Muscle layer of duodenum (tissue), 2 donors: ENCODE measurements at regions not wholly inside any gene's neighbourhood (a gene's known extent, or its start where the extent isn't known, plus 50 kb on each side); places are given as distances from the start of the nearest gene placed in this dataset.

ENCODE experiments used
- H3K27ac ChIP-seq: one replicate; pipeline ENCODE4 v1.7.0; 2013; ENCODE audit warnings: mild to moderate bottlenecking, low read length
- H3K27me3 ChIP-seq: one replicate; pipeline ENCODE4 v1.7.0; 2013; ENCODE audit warnings: low read depth, mild to moderate bottlenecking, control low read depth, low read length
- H3K36me3 ChIP-seq, 2 donors: one replicate each; pipeline ENCODE4 v1.7.0; 2013; ENCODE audit warnings: low read length in 2 of 2, control low read depth in 1 of 2, mild to moderate bottlenecking in 1 of 2; ENCODE audit not compliant: insufficient read depth in 2 of 2, control insufficient read depth in 1 of 2
- H3K4me1 ChIP-seq, 2 donors: one replicate each; pipeline ENCODE4 v1.7.0; 2013; ENCODE audit warnings: low read length in 2 of 2, mild to moderate bottlenecking in 2 of 2, control low read depth in 1 of 2, moderate library complexity in 1 of 2; ENCODE audit not compliant: insufficient read depth in 2 of 2, control insufficient read depth in 1 of 2
- H3K4me3 ChIP-seq, 2 donors: one replicate each; pipeline ENCODE4 v1.7.0; 2013; ENCODE audit warnings: low read length in 2 of 2, low read depth in 1 of 2, mild to moderate bottlenecking in 1 of 2
- H3K9me3 ChIP-seq, 2 donors: one replicate each; pipeline ENCODE4 v1.7.0; 2013; ENCODE audit warnings: low read length in 2 of 2, control low read depth in 1 of 2, mild to moderate bottlenecking in 1 of 2; ENCODE audit not compliant: control insufficient read depth in 1 of 2
- donor health status: healthy.

DNA sequence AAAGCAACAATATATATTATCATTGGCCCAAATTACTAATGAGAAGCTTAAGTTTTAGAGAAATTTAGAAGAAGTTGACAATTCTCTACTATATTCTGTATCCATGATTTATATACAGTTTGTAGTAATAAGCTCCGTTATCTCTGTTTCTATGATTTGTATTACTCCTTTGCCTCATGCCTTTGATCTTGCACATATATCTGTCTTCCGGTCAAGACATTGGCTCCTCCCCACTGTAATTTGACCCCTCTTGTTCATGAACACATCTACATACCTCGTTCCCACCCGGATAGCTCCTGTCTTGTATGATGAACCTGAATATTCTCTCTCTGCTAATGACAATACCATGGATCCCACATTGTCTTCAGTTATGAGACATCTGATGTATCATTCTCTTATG, 581.0 kb upstream of the RGS18 start:
- no peaks in the 10 kb centered on the region for H3K27me3 ChIP-seq
- H3K27ac ChIP-seq: no peak overlapping the region
- no peak overlapping the region for H3K4me3 ChIP-seq
- no peaks in the 10 kb centered on the region for H3K4me1 ChIP-seq
- H3K9me3 ChIP-seq: no peaks in the 10 kb centered on the region
- H3K36me3 ChIP-seq: no peaks in the 10 kb centered on the region

GRCh38 chr1:191578281-191578680, 580.0 kb upstream of the RGS18 start:
- no peaks in the 10 kb centered on the region for H3K27me3 ChIP-seq
- H3K4me3 ChIP-seq: no peak overlapping the region
- H3K4me1 ChIP-seq: no peaks in the 10 kb centered on the region
- no peak overlapping the region for H3K27ac ChIP-seq
- H3K9me3 ChIP-seq: no peaks in the 10 kb centered on the region
- no peaks in the 10 kb centered on the region for H3K36me3 ChIP-seq

DNA sequence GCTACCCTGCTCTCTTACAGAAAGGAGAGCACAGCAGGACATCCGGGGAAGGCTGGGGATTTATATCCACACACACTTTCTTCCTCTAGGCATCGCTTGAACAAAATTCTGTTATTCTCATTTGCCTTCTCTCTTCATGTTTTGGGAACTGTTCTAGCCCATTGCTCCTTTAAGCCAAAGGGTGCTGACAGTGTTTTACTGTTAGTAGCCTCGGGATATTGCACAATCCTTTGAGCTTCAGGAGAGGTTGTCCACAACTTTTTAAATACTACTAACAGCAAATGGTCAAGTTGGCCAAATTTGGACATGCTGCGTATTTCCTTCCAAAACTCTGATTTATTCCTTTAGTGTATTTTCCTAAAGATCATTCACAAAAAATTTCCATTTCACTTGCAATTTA, 579.2 kb upstream of the RGS18 start:
- no peaks in the 10 kb centered on the region for H3K27me3 ChIP-seq
- H3K27ac ChIP-seq: no peak overlapping the region
- H3K4me1 ChIP-seq: no peaks in the 10 kb centered on the region
- H3K36me3 ChIP-seq: no peaks in the 10 kb centered on the region
- no peaks in the 10 kb centered on the region for H3K9me3 ChIP-seq
- H3K4me3 ChIP-seq: no peak overlapping the region

DNA sequence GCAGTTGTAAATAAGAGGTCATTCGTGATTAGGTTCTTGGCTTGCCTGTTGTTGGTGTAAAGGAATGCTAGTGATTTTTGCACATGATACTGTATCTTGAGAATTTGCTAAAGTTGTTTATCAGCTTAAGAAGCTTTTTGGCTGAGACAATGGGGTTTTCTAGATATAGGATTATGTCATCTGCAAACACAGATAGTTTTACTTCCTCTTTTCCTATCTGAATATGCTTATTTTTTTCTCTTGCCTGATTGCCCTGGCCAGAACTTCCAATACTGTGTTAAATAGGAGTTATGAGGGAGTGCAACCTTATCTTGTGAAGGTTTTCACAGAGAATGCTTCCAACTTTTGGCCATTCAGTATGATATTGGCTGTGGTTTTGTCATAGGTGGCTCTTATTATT, 576.1 kb upstream of the RGS18 start:
- H3K4me1 ChIP-seq: no peaks in the 10 kb centered on the region
- H3K36me3 ChIP-seq: no peaks in the 10 kb centered on the region
- no peaks in the 10 kb centered on the region for H3K9me3 ChIP-seq
- H3K27me3 ChIP-seq: no peaks in the 10 kb centered on the region
- H3K4me3 ChIP-seq: no peak overlapping the region
- no peak overlapping the region for H3K27ac ChIP-seq

DNA sequence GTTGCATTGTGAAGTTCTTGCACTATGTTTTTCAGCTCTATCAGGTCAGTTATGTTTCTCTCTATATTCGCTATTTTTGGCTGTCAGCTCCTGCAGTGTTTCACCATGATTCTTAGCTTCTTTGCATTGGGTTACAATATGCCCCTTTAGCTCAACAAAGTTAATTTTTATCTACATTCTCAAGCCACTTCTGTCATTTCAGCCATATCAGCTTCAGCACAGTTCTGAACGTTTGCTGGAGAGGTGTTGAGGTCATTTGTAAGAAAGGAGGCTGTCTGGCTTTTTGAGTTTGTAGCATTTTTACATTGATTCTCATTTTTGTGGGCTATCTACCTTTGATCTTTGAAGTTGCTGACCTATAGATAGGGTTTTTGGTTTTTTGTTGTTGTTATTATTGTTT, 573.2 kb upstream of the RGS18 start:
- Histone ChIP-seq H3K4me1 (no peaks in the 10 kb centered on the region), H3K27ac (no peak overlapping the region), H3K9me3 (no peaks in the 10 kb centered on the region), H3K4me3 (no peak overlapping the region), H3K27me3 (no peaks in the 10 kb centered on the region), H3K36me3 (no peaks in the 10 kb centered on the region)

GRCh38 chr1:191588905-191589304, 569.4 kb upstream of the RGS18 start:
- Histone ChIP-seq H3K27ac (no peak overlapping the region), H3K4me1 (no peaks in the 10 kb centered on the region), H3K36me3 (no peaks in the 10 kb centered on the region), H3K4me3 (no peak overlapping the region), H3K27me3 (no peaks in the 10 kb centered on the region), H3K9me3 (no peaks in the 10 kb centered on the region)

- Histone ChIP-seq H3K4me1 (no peaks in the 10 kb centered on the region), H3K36me3 (no peaks in the 10 kb centered on the region), H3K9me3 (no peaks in the 10 kb centered on the region), H3K4me3 (no peak overlapping the region), H3K27ac (no peak overlapping the region), H3K27me3 (no peaks in the 10 kb centered on the region)
Observed at GRCh38 chr1:191589536-191589935, 568.7 kb upstream of the RGS18 start.

- H3K4me1 ChIP-seq: no peaks in the 10 kb centered on the region
- no peaks in the 10 kb centered on the region for H3K9me3 ChIP-seq
- H3K27me3 ChIP-seq: no peaks in the 10 kb centered on the region
- no peaks in the 10 kb centered on the region for H3K36me3 ChIP-seq
- H3K27ac ChIP-seq: no peak overlapping the region
- no peak overlapping the region for H3K4me3 ChIP-seq
Observed at GRCh38 chr1:191590578-191590977, 567.7 kb upstream of the RGS18 start.

DNA sequence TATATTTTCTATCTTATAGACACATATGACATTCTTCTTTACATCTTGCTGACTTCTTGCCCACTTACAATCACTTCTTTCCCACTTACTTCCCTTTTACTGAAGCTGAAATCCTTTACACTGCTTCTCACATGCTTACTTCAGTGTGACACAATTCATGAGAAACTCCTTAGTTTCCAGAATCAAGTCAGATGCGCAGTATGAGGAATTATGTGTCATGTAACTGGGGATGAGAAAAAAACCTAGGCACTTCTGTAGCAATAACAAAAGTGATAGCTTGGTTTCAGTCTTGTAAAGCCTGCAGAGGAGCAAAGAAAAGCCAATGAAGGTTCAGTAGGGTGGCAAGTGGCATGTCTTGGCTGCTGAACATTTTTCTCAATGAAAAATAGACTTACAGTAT, 566.2 kb upstream of the RGS18 start:
- H3K36me3 ChIP-seq: no peaks in the 10 kb centered on the region
- H3K4me1 ChIP-seq: no peaks in the 10 kb centered on the region
- H3K9me3 ChIP-seq: no peaks in the 10 kb centered on the region
- H3K4me3 ChIP-seq: no peak overlapping the region
- H3K27ac ChIP-seq: no peak overlapping the region
- no peaks in the 10 kb centered on the region for H3K27me3 ChIP-seq

- Histone ChIP-seq H3K27ac (no peak overlapping the region), H3K4me1 (no peaks in the 10 kb centered on the region), H3K4me3 (no peak overlapping the region), H3K9me3 (no peaks in the 10 kb centered on the region), H3K36me3 (no peaks in the 10 kb centered on the region), H3K27me3 (no peaks in the 10 kb centered on the region)
Observed at GRCh38 chr1:191592907-191593306, 565.4 kb upstream of the RGS18 start.

DNA sequence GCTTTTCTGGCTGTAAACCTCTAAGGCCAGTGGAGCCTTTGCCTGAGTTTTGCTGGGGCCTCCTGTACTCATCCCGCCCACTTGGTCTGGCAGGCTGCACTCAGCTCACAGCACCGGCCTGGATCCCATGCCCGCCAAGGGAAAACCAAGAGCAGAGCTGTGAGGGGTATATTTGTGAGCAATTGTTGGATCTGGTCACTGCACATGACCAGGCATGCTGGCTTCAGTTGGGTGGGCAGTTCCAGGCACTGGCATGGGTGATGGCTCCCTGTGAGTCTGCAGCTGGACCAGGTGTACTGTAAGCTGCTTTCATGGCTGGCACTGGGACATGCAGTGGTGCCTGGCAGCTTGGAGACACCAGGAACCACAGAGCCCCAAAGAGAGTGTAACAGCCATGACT, 563.1 kb upstream of the RGS18 start:
- no peak overlapping the region for H3K27ac ChIP-seq
- no peaks in the 10 kb centered on the region for H3K9me3 ChIP-seq
- H3K4me3 ChIP-seq: no peak overlapping the region
- no peaks in the 10 kb centered on the region for H3K36me3 ChIP-seq
- no peaks in the 10 kb centered on the region for H3K27me3 ChIP-seq
- no peaks in the 10 kb centered on the region for H3K4me1 ChIP-seq

- Histone ChIP-seq H3K27me3 (no peaks in the 10 kb centered on the region), H3K4me1 (no peaks in the 10 kb centered on the region), H3K27ac (no peak overlapping the region)
Observed at GRCh38 chr1:191608367-191608766, 549.9 kb upstream of the RGS18 start.

More at GRCh38 chr1:191608367-191608766, 549.9 kb upstream of the RGS18 start:
- Histone ChIP-seq H3K4me3 (no peak overlapping the region), H3K9me3 (no peaks in the 10 kb centered on the region), H3K36me3 (no peaks in the 10 kb centered on the region)
